Type B pancreatic cell (in vitro differentiated cells): ENCODE measurements at regions not wholly inside any gene's neighbourhood (a gene's known extent, or its start where the extent isn't known, plus 50 kb on each side); places are given as distances from the start of the nearest gene placed in this dataset.
A peak's percentile ranks its signal among the peaks of the same experiment; 100 is the strongest.
"Not testable (repeated sequence)": the region's sequence is repeated elsewhere in the genome, so short reads cannot be mapped to it uniquely, and the experiment has no call there.

Experiments used
- DNase-seq: peaks from one replicate; pipeline ENCODE4 v3.0.0; 2021; ENCODE audit warnings: mixed read lengths; ENCODE audit not compliant: unreplicated experiment; ENCODE audit errors: extremely low spot score
- H3K27ac Mint-ChIP-seq: 2 replicates; pipeline ENCODE4 v1.8.0; 2021; ENCODE audit warnings: mild to moderate bottlenecking, mixed read lengths
- H3K27me3 Mint-ChIP-seq: 2 replicates; pipeline ENCODE4 v1.8.0; 2021; ENCODE audit warnings: mixed read lengths
- H3K36me3 Mint-ChIP-seq: 2 replicates; pipeline ENCODE4 v1.8.0; 2021; ENCODE audit warnings: mixed read lengths
- H3K4me1 Mint-ChIP-seq: one replicate; pipeline ENCODE4 v1.8.0; 2021; ENCODE audit warnings: mixed read lengths; ENCODE audit not compliant: unreplicated experiment
- H3K4me3 Mint-ChIP-seq: 2 replicates; pipeline ENCODE4 v1.8.0; 2021; ENCODE audit warnings: mild to moderate bottlenecking, mixed read lengths
- H3K9me3 Mint-ChIP-seq: 2 replicates; pipeline ENCODE4 v1.8.0; 2021; ENCODE audit warnings: mixed read lengths
- CTCF ChIP-seq: fragments of 200-600 bp; sonication (generic); conservative IDR thresholded peaks from 2 replicates; pipeline ENCODE4 v1.5.0; 2021; ENCODE audit warnings: antibody characterized with exemption, mild to moderate bottlenecking

GRCh38 chr2:66191311-66191710 is 243.6 kb upstream of the MEIS1 start:
- no peak for TF ChIP-seq CTCF
- Mint-ChIP-seq H3K9me3 (peaks cover 3% of the 10 kb centered on the region), H3K4me3 (no peak overlapping the region), H3K36me3 (no peaks in the 10 kb centered on the region), H3K27me3 (no peaks in the 10 kb centered on the region), H3K27ac (peak overlapping the region; percentile 0), H3K4me1 (peaks cover 4% of the 10 kb centered on the region)
- no peak for DNase-seq

- no peaks in the 10 kb centered on the region for H3K36me3 Mint-ChIP-seq
- H3K27ac Mint-ChIP-seq: no peak overlapping the region
- peaks cover 4% of the 10 kb centered on the region for H3K4me1 Mint-ChIP-seq
- DNase-seq: no peak
- H3K27me3 Mint-ChIP-seq: no peaks in the 10 kb centered on the region
- H3K9me3 Mint-ChIP-seq: peaks cover 3% of the 10 kb centered on the region
- H3K4me3 Mint-ChIP-seq: no peak overlapping the region
- TF ChIP-seq CTCF: no peak
Observed at GRCh38 chr2:66189553-66189952, 245.4 kb upstream of the MEIS1 start.

- no peak for DNase-seq
- Mint-ChIP-seq H3K36me3 (no peaks in the 10 kb centered on the region), H3K4me3 (no peak overlapping the region), H3K27me3 (no peaks in the 10 kb centered on the region), H3K4me1 (no peaks in the 10 kb centered on the region), H3K27ac (no peak overlapping the region), H3K9me3 (peaks cover 2% of the 10 kb centered on the region)
- TF ChIP-seq CTCF: no peak
Observed at GRCh38 chr2:66186537-66186936, 248.4 kb upstream of the MEIS1 start.

GRCh38 chr2:66185497-66186054 is 249.3 kb upstream of the MEIS1 start:
- Mint-ChIP-seq H3K4me1 (no peaks in the 10 kb centered on the region), H3K36me3 (no peaks in the 10 kb centered on the region), H3K27ac (no peak overlapping the region), H3K9me3 (no peaks in the 10 kb centered on the region), H3K4me3 (no peak overlapping the region), H3K27me3 (no peaks in the 10 kb centered on the region)
- no peak for TF ChIP-seq CTCF
- DNase-seq: no peak

GRCh38 chr2:66177128-66177796 is 257.7 kb upstream of the MEIS1 start:
- H3K36me3 Mint-ChIP-seq, H3K27me3 Mint-ChIP-seq, H3K4me3 Mint-ChIP-seq, H3K9me3 Mint-ChIP-seq, H3K27ac Mint-ChIP-seq, DNase-seq, H3K4me1 Mint-ChIP-seq: not testable (repeated sequence)

GRCh38 chr2:66174491-66174890 is 260.4 kb upstream of the MEIS1 start:
- H3K27me3 Mint-ChIP-seq: no peaks in the 10 kb centered on the region
- no peak for TF ChIP-seq CTCF
- no peaks in the 10 kb centered on the region for H3K9me3 Mint-ChIP-seq
- no peak overlapping the region for H3K4me3 Mint-ChIP-seq
- no peak overlapping the region for H3K27ac Mint-ChIP-seq
- H3K4me1 Mint-ChIP-seq: peaks cover 20% of the 10 kb centered on the region
- DNase-seq: no peak
- peaks cover 6% of the 10 kb centered on the region for H3K36me3 Mint-ChIP-seq
